CD4-positive, alpha-beta T cell treated with Interferon gamma for 1 hour (primary cell): ENCODE measurements at regions not wholly inside any gene's neighbourhood (a gene's known extent, or its start where the extent isn't known, plus 50 kb on each side); places are given as distances from the start of the nearest gene placed in this dataset.

Source experiments
- DNase-seq: peaks from one replicate; pipeline ENCODE4 v3.0.0-alpha.2; 2020

DNA sequence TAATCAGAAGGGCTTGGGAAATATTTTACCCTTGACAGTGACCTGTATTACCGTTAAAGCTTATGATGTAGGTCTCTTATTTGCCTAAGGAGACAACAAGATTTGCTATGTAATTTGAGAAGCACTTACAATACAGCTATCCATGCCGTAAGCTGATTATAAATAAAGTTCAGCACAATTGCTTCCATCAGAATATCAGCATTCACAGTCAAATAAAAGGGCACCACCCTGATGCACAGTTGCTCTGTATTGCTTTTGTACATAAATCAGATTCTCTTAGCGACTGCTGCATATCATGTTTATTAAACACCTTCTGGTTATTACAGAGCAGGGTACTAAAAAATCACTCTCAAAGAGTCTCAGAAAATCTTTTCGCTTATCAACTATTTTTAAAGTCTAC is 67.3 kb upstream of the VRK1 start:
- no peak for DNase-seq

GRCh38 chr14:96730386-96730785 is 66.8 kb upstream of the VRK1 start:
- DNase-seq = no peak

DNA sequence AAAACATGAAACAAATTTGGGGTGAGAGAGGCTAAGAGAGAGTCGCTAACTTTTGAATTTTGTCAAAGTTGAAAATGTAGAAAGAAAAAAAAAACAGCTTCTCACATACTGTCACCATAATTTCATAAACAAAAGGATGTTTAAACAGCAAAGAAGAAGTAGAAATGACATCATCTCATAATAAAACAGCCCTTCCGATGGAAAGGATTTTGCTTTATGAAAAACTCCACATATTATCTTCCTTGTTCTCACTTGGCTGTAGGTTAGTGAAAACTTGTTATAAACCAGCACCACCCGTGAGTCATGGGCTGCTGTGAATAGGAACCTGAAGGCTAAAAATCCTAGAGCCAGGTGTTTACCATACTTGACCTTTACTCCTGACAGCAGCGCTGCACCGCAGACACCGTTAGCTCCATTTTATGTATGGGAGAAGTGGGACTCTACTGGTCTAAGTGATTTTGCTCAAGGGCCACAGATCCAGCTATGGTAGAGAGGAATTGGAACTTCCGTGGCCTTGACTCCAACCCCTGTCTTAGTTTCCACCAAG is 63.0 kb upstream of the VRK1 start:
- DNase-seq = no peak

DNA sequence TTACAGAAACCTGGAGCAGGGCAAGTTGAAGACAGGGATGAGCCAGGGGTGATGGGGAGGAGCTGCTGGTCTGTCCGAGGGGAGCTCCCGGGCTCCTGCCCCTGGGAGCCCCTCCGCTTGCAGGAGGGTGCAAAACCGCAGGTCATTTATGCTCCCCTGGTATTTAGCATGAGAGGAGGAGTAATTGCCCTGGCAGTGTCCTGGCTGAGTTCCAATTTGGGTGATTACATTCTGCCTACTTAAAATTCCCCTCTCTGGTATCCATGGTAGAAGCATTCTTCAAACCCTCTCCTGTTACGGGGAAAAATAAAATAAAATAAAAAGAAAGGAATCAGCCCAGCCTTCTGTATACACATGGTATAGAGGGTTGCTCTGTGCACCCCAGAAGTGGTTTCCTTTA is 61.7 kb upstream of the VRK1 start:
- DNase-seq = no peak

GRCh38 chr14:96736439-96736838 is 60.7 kb upstream of the VRK1 start:
- DNase-seq = no peak

GRCh38 chr14:96737881-96738280 is 59.3 kb upstream of the VRK1 start:
- no peak for DNase-seq

DNA sequence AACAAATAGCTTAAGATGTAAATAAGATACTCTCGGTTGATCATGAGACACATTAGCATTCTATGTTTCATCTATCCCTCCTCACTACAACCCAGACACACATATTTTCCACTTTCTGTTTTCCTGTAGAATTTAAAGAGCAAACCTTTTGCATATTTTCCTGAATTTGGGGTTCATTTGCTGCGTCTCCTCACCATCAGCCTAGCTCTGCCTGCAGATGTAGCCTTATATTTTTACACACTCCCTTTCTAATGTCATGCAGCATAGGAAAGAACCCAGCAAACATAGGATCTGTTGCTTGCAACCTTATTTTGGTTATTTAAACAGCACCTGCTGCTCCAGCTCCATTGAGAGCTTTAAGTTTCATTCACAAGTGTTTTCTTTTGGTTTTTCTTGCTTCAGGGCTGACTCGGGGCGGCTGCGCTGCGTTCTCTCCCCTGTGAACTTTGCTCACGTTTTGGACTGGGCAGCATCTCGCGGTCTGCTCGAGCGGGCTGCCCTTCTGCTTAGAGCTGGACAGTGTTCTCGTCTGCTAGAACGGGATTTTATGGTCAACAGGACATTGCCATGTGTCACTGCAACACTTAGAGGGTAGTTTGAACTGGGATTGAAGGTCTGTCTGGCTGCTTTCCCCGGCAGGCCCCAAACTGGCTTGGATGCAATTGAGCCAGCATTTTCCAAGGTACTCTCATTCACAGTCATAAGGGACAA is 57.8 kb upstream of the VRK1 start:
- DNase-seq = no peak

GRCh38 chr14:96741151-96741977 is 55.8 kb upstream of the VRK1 start:
- peak; percentile 56 for DNase-seq

DNA sequence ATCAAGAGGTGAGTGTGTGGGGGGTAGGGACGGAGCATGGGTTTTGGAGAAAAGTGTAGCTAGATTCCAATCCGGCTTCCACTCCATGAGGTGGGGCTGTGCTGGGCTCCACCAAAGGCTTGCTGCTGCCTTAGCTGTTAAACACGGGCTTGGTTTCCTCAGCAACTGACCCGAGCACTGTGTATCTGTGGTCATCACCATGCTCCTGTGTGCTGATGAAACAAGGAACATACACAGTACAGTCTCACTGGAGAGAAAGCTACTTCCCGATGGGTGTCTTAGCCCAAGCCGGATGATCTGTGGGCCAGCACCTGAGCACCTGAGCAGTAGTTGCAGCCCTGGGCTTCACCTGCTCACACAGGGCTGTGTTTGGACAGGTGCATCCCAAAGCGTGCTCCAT is 52.9 kb upstream of the VRK1 start:
- no peak for DNase-seq

- no peak for DNase-seq
These were observed 51.6 kb upstream of the VRK1 start for GRCh38 chr14:96745500-96746051.

DNA sequence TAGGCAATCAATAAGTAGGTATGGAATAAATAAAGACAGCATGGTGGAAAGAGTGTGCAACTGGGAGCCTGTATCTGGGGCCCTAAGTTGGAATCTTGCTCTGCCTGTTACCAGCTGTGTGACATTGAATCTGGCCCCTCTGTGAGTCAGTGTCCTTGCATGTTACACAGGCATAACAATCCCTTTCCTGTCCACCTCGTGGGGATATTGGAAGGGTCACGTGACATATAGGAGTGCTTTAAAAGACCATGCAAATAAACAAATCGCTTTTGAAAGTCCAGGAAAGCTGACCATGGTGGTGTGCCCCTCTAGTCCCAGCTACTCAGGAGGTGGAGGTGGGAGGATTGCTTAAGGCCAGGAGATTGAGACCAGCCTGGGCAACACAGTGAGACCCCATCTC is 51.1 kb upstream of the VRK1 start:
- DNase-seq = no peak

GRCh38 chr14:96747006-96747405 is 50.2 kb upstream of the VRK1 start:
- DNase-seq = no peak
